Astrocyte (in vitro differentiated cells and primary cell): ENCODE measurements at regions not wholly inside any gene's neighbourhood (a gene's known extent, or its start where the extent isn't known, plus 50 kb on each side); places are given as distances from the start of the nearest gene placed in this dataset.

Source experiments
- CTCF ChIP-seq: IDR thresholded peaks from 2 replicates; pipeline ENCODE4 v1.5.1; 2011; ENCODE audit warnings: low read depth, mild to moderate bottlenecking, inconsistent platforms, low read length, moderate library complexity; ENCODE audit not compliant: insufficient read depth
- EZH2 ChIP-seq: IDR thresholded peaks from 2 replicates; pipeline ENCODE4 v1.6.1; 2012; ENCODE audit warnings: mild to moderate bottlenecking, low read length, inconsistent platforms; ENCODE audit not compliant: insufficient read depth

GRCh38 chr12:17416748-17417147 lies 673.2 kb downstream of the RERGL start:
- TF ChIP-seq CTCF (no peak), EZH2 (no peak)
